WTC11 (cell line): ENCODE measurements at regions not wholly inside any gene's neighbourhood (a gene's known extent, or its start where the extent isn't known, plus 50 kb on each side); places are given as distances from the start of the nearest gene placed in this dataset.
A peak's percentile ranks its signal among the peaks of the same experiment; 100 is the strongest.

Experiments
- ATAC-seq: fragments of 200-7000 bp; cut with Tn5 transposase; 2 replicates; pipeline ENCODE4 v1.10.0; 2021; ENCODE audit warnings: mild to moderate bottlenecking, moderate library complexity
- CTCF ChIA-PET: fragments of 300-600 bp; sonication (Branson Sonifier 250); formaldehyde crosslinking; loops from one replicate; lab custom pipeline; 2021; ENCODE audit warnings: antibody characterized with exemption; lab: Charles Lee
- POLR2A ChIA-PET: fragments of 350-600 bp; sonication (Branson Sonifier 250); formaldehyde crosslinking; loops from one replicate; lab custom pipeline; 2021; ENCODE audit warnings: antibody characterized with exemption; lab: Charles Lee
- DNase-seq: peaks from one replicate; pipeline ENCODE4 v3.0.0; 2021; ENCODE audit warnings: low spot score
- H3K27ac Mint-ChIP-seq: 2 replicates; pipeline ENCODE4 v1.8.0; 2021; ENCODE audit warnings: mixed read lengths
- H3K27me3 Mint-ChIP-seq: 2 replicates; pipeline ENCODE4 v1.8.0; 2021; ENCODE audit warnings: low read depth, mild to moderate bottlenecking, moderate library complexity, mixed read lengths
- H3K36me3 Mint-ChIP-seq: 2 replicates; pipeline ENCODE4 v1.8.0; 2021; ENCODE audit warnings: mixed read lengths
- H3K4me1 Mint-ChIP-seq: 2 replicates; pipeline ENCODE4 v1.8.0; 2022; ENCODE audit warnings: mixed read lengths
- H3K4me3 Mint-ChIP-seq: 2 replicates; pipeline ENCODE4 v1.8.0; 2021; ENCODE audit warnings: mild to moderate bottlenecking, moderate library complexity, mixed read lengths
- H3K9me3 Mint-ChIP-seq: 2 replicates; pipeline ENCODE4 v1.8.0; 2021; ENCODE audit warnings: mixed read lengths
- ATF6 ChIP-seq: sonication (generic); formaldehyde crosslinking; IDR thresholded peaks from 2 replicates; pipeline ENCODE4 v1.8.1; 2023; ENCODE audit warnings: mild to moderate bottlenecking, missing genetic modification reagents
- CDX4 ChIP-seq: fragments of 250-450 bp; sonication (Bioruptor Pico); IDR thresholded peaks from 2 replicates; pipeline ENCODE4 v1.9.0; 2021; ENCODE audit warnings: moderate library complexity, mild to moderate bottlenecking, inconsistent platforms, borderline replicate concordance
- CREB1 ChIP-seq: sonication (generic); formaldehyde crosslinking; IDR thresholded peaks from 2 replicates; pipeline ENCODE4 v1.8.0; 2023; ENCODE audit warnings: mild to moderate bottlenecking, missing genetic modification reagents
- E2F4 ChIP-seq: sonication (generic); formaldehyde crosslinking; IDR thresholded peaks from 2 replicates; pipeline ENCODE4 v1.8.1; 2022; ENCODE audit warnings: low read depth, mild to moderate bottlenecking, moderate library complexity, missing genetic modification reagents, borderline replicate concordance
- ELF4 ChIP-seq: sonication (generic); formaldehyde crosslinking; IDR thresholded peaks from 2 replicates; pipeline ENCODE4 v1.8.1; 2022; ENCODE audit warnings: low read depth, mild to moderate bottlenecking, moderate library complexity, missing genetic modification reagents
- FOXK1 ChIP-seq: sonication (generic); formaldehyde crosslinking; IDR thresholded peaks from 2 replicates; pipeline ENCODE4 v1.8.0; 2022; ENCODE audit warnings: mild to moderate bottlenecking, moderate library complexity, missing genetic modification reagents
- FOXP4 ChIP-seq: sonication (generic); formaldehyde crosslinking; IDR thresholded peaks from 2 replicates; pipeline ENCODE4 v1.8.0; 2022; ENCODE audit warnings: mild to moderate bottlenecking, missing genetic modification reagents
- IRF1 ChIP-seq: sonication (generic); formaldehyde crosslinking; IDR thresholded peaks from 2 replicates; pipeline ENCODE4 v1.8.0; 2023; ENCODE audit warnings: missing genetic modification reagents
- KAT7 ChIP-seq: sonication (generic); formaldehyde crosslinking; IDR thresholded peaks from 2 replicates; pipeline ENCODE4 v1.8.1; 2023; ENCODE audit warnings: missing genetic modification reagents, mild to moderate bottlenecking, borderline replicate concordance
- NFYB ChIP-seq: sonication (generic); formaldehyde crosslinking; conservative IDR thresholded peaks from 2 replicates; pipeline ENCODE4 v1.8.0; 2022; ENCODE audit warnings: low read depth, missing genetic modification reagents
- NR3C1 ChIP-seq: sonication (generic); formaldehyde crosslinking; conservative IDR thresholded peaks from 2 replicates; pipeline ENCODE4 v1.8.1; 2023; ENCODE audit warnings: low read depth, mild to moderate bottlenecking, missing genetic modification reagents
- PREB ChIP-seq: sonication (generic); formaldehyde crosslinking; IDR thresholded peaks from 2 replicates; pipeline ENCODE4 v1.8.1; 2022; ENCODE audit warnings: mild to moderate bottlenecking, missing genetic modification reagents, moderate library complexity, borderline replicate concordance
- USF1 ChIP-seq: sonication (generic); formaldehyde crosslinking; IDR thresholded peaks from 2 replicates; pipeline ENCODE4 v1.8.0; 2022; ENCODE audit warnings: mild to moderate bottlenecking, missing genetic modification reagents
- USF2 ChIP-seq: sonication (generic); formaldehyde crosslinking; IDR thresholded peaks from 2 replicates; pipeline ENCODE4 v1.8.1; 2023; ENCODE audit warnings: mild to moderate bottlenecking, missing genetic modification reagents, moderate library complexity
- ZMAT4 ChIP-seq: fragments of 250-450 bp; sonication (Bioruptor Pico); IDR thresholded peaks from 2 replicates; pipeline ENCODE4 v1.9.0; 2021; ENCODE audit warnings: mild to moderate bottlenecking
- ZNF232 ChIP-seq: sonication (generic); formaldehyde crosslinking; IDR thresholded peaks from 2 replicates; pipeline ENCODE4 v1.8.0; 2022; ENCODE audit warnings: mild to moderate bottlenecking, missing genetic modification reagents
- ZNF396 ChIP-seq: fragments of 250-450 bp; sonication (Bioruptor Pico); IDR thresholded peaks from 2 replicates; pipeline ENCODE4 v1.8.0; 2021; ENCODE audit warnings: mild to moderate bottlenecking, moderate library complexity, borderline replicate concordance
- ZNF416 ChIP-seq: fragments of 250-450 bp; sonication (Bioruptor Pico); IDR thresholded peaks from 2 replicates; pipeline ENCODE4 v1.9.0; 2021; ENCODE audit warnings: mild to moderate bottlenecking, inconsistent platforms

- no peak for DNase-seq
- POLR2A ChIA-PET: no interaction called here
- H3K4me1 Mint-ChIP-seq: peaks cover 12% of the 10 kb centered on the region
- H3K9me3 Mint-ChIP-seq: peaks cover 52% of the 10 kb centered on the region
- H3K27me3 Mint-ChIP-seq: no peaks in the 10 kb centered on the region
- no peak overlapping the region for H3K27ac Mint-ChIP-seq
- peaks cover 40% of the 10 kb centered on the region for H3K36me3 Mint-ChIP-seq
- TF ChIP-seq FOXK1 (CRISPR knock-in tag) (no peak), FOXP4 (no peak), KAT7 (no peak), ELF4 (no peak), USF2 (CRISPR knock-in tag) (no peak), IRF1 (CRISPR knock-in tag) (no peak), E2F4 (CRISPR knock-in tag) (no peak), CDX4 (CRISPR knock-in tag) (no peak), ZNF232 (CRISPR knock-in tag) (no peak), ZNF416 (no peak), ZMAT4 (CRISPR knock-in tag) (no peak), USF1 (no peak), CREB1 (no peak), NR3C1 (CRISPR knock-in tag) (no peak), ZNF396 (CRISPR knock-in tag) (no peak), PREB (no peak), ATF6 (CRISPR knock-in tag) (no peak), NFYB (no peak)
- H3K4me3 Mint-ChIP-seq: no peak overlapping the region
- CTCF ChIA-PET: interaction anchor here (1.3 kb wide), 1 partner anchor 37 kb away, joined by 4 read pairs; no protein-coding TSS in a partner anchor
- 0 out of 2 replicates have a peak, but pooled peaks have one; percentile 51 for ATAC-seq
Measured at GRCh38 chr5:124252191-124252638, 494.2 kb downstream of the ZNF608 start.
